DOHH2 (cell line): ENCODE measurements at regions not wholly inside any gene's neighbourhood (a gene's known extent, or its start where the extent isn't known, plus 50 kb on each side); places are given as distances from the start of the nearest gene placed in this dataset.

ENCODE experiments used
- EZH2phosphoT487 ChIP-seq: fragments of 200-600 bp; sonication (generic); IDR thresholded peaks from 2 replicates; pipeline ENCODE4 v1.6.1; 2017; ENCODE audit warnings: borderline replicate concordance, mild to moderate bottlenecking, antibody characterized with exemption, low read length, moderate library complexity, mixed read lengths
- TF ChIP-seq, protein P1 (sequence below): fragments of 200-600 bp; sonication (generic); IDR thresholded peaks from one replicate; pipeline ENCODE4 v1.5.1; 2014; ENCODE audit warnings: antibody characterized with exemption, mild to moderate bottlenecking, low read depth, low read length; ENCODE audit not compliant: poor library complexity, severe bottlenecking

DNA sequence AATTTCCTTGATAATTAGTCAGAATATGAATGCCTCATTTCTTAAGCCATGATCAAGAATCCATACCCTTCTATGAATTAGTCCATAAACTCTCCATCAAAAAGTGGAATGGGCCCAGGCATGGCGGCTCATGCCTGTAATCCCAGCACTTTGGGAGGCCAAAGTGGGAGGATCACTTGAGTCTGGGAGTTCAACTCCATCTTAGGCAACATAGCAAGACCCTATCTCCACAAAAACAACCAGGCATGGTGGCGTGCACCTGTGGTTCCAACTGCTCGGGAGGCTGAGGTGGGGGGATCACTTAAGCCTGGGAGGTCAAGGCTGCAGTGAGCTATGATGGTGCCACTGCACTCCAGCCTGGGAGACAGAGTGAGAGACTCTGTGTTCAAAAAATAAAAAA is 52.1 kb upstream of the SHANK2 start:
- TF ChIP-seq, protein P1, sequence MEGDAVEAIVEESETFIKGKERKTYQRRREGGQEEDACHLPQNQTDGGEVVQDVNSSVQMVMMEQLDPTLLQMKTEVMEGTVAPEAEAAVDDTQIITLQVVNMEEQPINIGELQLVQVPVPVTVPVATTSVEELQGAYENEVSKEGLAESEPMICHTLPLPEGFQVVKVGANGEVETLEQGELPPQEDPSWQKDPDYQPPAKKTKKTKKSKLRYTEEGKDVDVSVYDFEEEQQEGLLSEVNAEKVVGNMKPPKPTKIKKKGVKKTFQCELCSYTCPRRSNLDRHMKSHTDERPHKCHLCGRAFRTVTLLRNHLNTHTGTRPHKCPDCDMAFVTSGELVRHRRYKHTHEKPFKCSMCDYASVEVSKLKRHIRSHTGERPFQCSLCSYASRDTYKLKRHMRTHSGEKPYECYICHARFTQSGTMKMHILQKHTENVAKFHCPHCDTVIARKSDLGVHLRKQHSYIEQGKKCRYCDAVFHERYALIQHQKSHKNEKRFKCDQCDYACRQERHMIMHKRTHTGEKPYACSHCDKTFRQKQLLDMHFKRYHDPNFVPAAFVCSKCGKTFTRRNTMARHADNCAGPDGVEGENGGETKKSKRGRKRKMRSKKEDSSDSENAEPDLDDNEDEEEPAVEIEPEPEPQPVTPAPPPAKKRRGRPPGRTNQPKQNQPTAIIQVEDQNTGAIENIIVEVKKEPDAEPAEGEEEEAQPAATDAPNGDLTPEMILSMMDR = no peak
- no peak for TF ChIP-seq EZH2phosphoT487
